Stomach (tissue), 8 donors: ENCODE measurements at regions not wholly inside any gene's neighbourhood (a gene's known extent, or its start where the extent isn't known, plus 50 kb on each side); places are given as distances from the start of the nearest gene placed in this dataset.
"Not testable (repeated sequence)": the region's sequence is repeated elsewhere in the genome, so short reads cannot be mapped to it uniquely, and the experiment has no call there.

Experiments used
- DNase-seq, 2 donors: peaks; one replicate each; pipeline versions ENCODE4 v3.0.0 to v3.0.0-alpha.2; 2013 to 2019
- H3K27ac ChIP-seq, 5 donors: fragments of 200-600 bp in 4 of 5; sonication (generic) in 4 of 5; one replicate each; pipeline ENCODE4 v1.5.1; 2013 to 2019; ENCODE audit warnings: mild to moderate bottlenecking in 1 of 5, moderate library complexity in 1 of 5
- H3K27me3 ChIP-seq, 3 donors: fragments of 200-600 bp; sonication (generic); one replicate each; pipeline ENCODE4 v1.5.1; 2017 to 2019; ENCODE audit warnings: mixed run types in 1 of 3
- H3K36me3 ChIP-seq, 4 donors: fragments of 200-600 bp; sonication (generic); 1 replicate in 3 of 4; 2 replicates in 1 of 4; pipeline ENCODE4 v1.5.1; 2016 to 2019
- H3K4me1 ChIP-seq, 4 donors: fragments of 200-600 bp; sonication (generic); one replicate each; pipeline ENCODE4 v1.5.1; 2016 to 2019
- H3K4me3 ChIP-seq, 4 donors: fragments of 200-600 bp; sonication (generic) in 3 of 4; one replicate each; pipeline ENCODE4 v1.5.1; 2016 to 2019; ENCODE audit warnings: mild to moderate bottlenecking in 1 of 4
- H3K9me3 ChIP-seq, 4 donors: fragments of 200-600 bp; sonication (generic); one replicate each; pipeline ENCODE4 v1.5.1; 2016 to 2019
- EP300 ChIP-seq: sonication (generic); formaldehyde crosslinking; IDR thresholded peaks from one replicate; pipeline ENCODE4 v1.6.1; 2017; ENCODE audit warnings: antibody characterized with exemption
- POLR2A ChIP-seq, 4 donors: fragments of 450-650 bp; IDR thresholded peaks; one replicate each; pipeline ENCODE4 v1.6.1; 2016; ENCODE audit warnings: antibody characterized with exemption in 4 of 4, control low read depth in 2 of 4, mild to moderate bottlenecking in 1 of 4, moderate library complexity in 1 of 4
- POLR2AphosphoS5 ChIP-seq, 3 donors: sonication (generic); formaldehyde crosslinking; IDR thresholded peaks; one replicate each; pipeline ENCODE4 v1.6.1; 2016; ENCODE audit warnings: antibody characterized with exemption in 3 of 3
- WGBS, 5 donors: extraction: QIAGEN DNeasy Blood & Tissue Kit in 3 of 5; methylation state at CpG; one replicate each; pipeline versions ENCODE4 v1.1.5 to v1.1.7; 2013 to 2018; 5-methylcytosine and 5-hydroxymethylcytosine counted together
- intact Hi-C: fragments of 100-400 bp; cut with DNase I; formaldehyde crosslinking; loops from one replicate; pipeline ENCODE4 v1.15.1; 2023; ENCODE audit warnings: low total_unique reads
- TF ChIP-seq, protein P1 (sequence below), 7 experiments: fragments of 450-650 bp in 4 of 7; fragments of 200-600 bp in 3 of 7; sonication (generic) in 3 of 7; IDR thresholded peaks; one replicate each; pipeline ENCODE4 v1.5.1; 2016 to 2019; ENCODE audit warnings: antibody characterized with exemption in 7 of 7, control low read depth in 2 of 7, mild to moderate bottlenecking in 1 of 7
- donor health status: healthy with polysubstance abuse.
- donor health status: Bipolar disorder and iron deficiency.
- donor health status: healthy.

DNA sequence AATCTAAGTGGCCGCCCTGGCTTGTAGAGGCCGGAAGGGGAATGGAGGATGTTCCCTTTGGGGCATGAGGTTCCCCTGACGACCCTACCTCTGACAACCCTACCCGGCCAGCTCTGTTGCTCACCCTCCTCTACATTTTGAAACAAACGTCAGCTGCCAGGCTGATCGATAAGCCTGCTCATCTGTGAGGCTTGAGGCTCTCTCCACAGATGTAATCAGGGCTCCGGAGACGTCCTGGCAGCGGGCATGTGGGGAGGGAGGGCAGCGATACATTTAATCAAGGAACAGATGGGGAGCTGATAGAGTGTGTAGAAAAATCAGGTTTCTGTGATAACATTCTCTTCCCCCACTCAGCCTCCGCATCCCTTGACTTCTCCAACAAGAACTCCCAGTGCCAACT lies 212.3 kb upstream of the SDK2 start:
- H3K27ac ChIP-seq = no peak overlapping the region
- TF ChIP-seq EP300 (no peak), POLR2A (IDR thresholded peaks at IDR 0.05) (no peak), POLR2AphosphoS5 (IDR thresholded peaks at IDR 0.05) (no peak)
- TF ChIP-seq, protein P1, sequence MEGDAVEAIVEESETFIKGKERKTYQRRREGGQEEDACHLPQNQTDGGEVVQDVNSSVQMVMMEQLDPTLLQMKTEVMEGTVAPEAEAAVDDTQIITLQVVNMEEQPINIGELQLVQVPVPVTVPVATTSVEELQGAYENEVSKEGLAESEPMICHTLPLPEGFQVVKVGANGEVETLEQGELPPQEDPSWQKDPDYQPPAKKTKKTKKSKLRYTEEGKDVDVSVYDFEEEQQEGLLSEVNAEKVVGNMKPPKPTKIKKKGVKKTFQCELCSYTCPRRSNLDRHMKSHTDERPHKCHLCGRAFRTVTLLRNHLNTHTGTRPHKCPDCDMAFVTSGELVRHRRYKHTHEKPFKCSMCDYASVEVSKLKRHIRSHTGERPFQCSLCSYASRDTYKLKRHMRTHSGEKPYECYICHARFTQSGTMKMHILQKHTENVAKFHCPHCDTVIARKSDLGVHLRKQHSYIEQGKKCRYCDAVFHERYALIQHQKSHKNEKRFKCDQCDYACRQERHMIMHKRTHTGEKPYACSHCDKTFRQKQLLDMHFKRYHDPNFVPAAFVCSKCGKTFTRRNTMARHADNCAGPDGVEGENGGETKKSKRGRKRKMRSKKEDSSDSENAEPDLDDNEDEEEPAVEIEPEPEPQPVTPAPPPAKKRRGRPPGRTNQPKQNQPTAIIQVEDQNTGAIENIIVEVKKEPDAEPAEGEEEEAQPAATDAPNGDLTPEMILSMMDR (IDR thresholded peaks at IDR 0.05) = no peak
- H3K27me3 ChIP-seq = peaks cover 0 to 34% (median 0%) of the 10 kb centered on the region in 3 donors
- H3K36me3 ChIP-seq = no peaks in the 10 kb centered on the region
- H3K4me1 ChIP-seq = peaks cover 0 to 7% (median 0%) of the 10 kb centered on the region in 4 donors
- intact Hi-C loops = no loop called here
- H3K4me3 ChIP-seq = no peak overlapping the region
- H3K9me3 ChIP-seq = peaks cover 0 to 11% (median 5%) of the 10 kb centered on the region in 4 donors
- DNase-seq = no peak
- 62 to 70% (median 67%) methylated on average over 11 of the region's 11 CpGs for WGBS, 5 donors

GRCh38 chr17:73859439-73860008 lies 215.3 kb upstream of the SDK2 start:
- Histone ChIP-seq H3K9me3 (peaks cover 0 to 10% (median 5%) of the 10 kb centered on the region in 4 donors), H3K27ac (peak overlapping the region in 2 of 5 donors; percentile 63 to 86), H3K27me3 (peaks cover 0 to 34% (median 0%) of the 10 kb centered on the region in 3 donors)
- H3K36me3 ChIP-seq, H3K4me3 ChIP-seq, H3K4me1 ChIP-seq, intact Hi-C loops, DNase-seq: not testable (repeated sequence)
- 80 to 94% (median 86%) methylated on average over 1 of the region's 1 CpG for WGBS, 5 donors

DNA sequence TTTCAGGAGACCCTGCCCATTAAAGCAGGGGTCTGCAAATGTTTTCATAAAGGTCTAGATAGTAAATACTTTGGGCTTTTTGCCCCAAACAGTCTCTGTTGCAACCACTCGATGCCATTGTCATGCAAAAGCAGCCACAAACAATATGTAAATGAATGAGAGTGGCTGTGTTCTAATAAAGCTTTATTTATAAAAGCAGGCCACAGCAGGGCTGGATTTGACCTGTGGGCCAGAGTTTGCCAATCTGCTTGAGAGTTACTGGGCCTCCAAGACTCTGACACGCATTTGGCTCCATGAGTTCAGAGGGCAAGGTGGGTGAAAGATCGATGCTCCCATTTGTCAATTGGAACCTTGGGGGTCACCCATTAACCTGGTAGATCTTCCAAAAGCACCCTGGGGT lies 217.3 kb upstream of the SDK2 start:
- H3K27me3 ChIP-seq = peaks cover 0 to 23% (median 0%) of the 10 kb centered on the region in 3 donors
- no peaks in the 10 kb centered on the region for H3K9me3 ChIP-seq
- H3K4me3 ChIP-seq = no peak overlapping the region
- no peaks in the 10 kb centered on the region for H3K36me3 ChIP-seq
- H3K27ac ChIP-seq = peak overlapping the region; percentile 55 to 86 (median 71)
- intact Hi-C loops = no loop called here
- no peak for DNase-seq
- TF ChIP-seq, protein P1 (IDR thresholded peaks at IDR 0.05) = no peak
- TF ChIP-seq EP300 (no peak), POLR2AphosphoS5 (IDR thresholded peaks at IDR 0.05) (no peak), POLR2A (IDR thresholded peaks at IDR 0.05) (no peak)
- peaks cover 0 to 7% (median 0%) of the 10 kb centered on the region in 4 donors for H3K4me1 ChIP-seq
- WGBS, 5 donors = 91 to 100% (median 94%) methylated on average over 3 of the region's 3 CpGs

- TF ChIP-seq POLR2A (IDR thresholded peaks at IDR 0.05) (no peak), EP300 (no peak), POLR2AphosphoS5 (IDR thresholded peaks at IDR 0.05) (no peak)
- TF ChIP-seq, protein P1 (IDR thresholded peaks at IDR 0.05) = no peak
- intact Hi-C loops = no loop called here
Observed at GRCh38 chr17:73863761-73864535, 219.7 kb upstream of the SDK2 start.

DNA sequence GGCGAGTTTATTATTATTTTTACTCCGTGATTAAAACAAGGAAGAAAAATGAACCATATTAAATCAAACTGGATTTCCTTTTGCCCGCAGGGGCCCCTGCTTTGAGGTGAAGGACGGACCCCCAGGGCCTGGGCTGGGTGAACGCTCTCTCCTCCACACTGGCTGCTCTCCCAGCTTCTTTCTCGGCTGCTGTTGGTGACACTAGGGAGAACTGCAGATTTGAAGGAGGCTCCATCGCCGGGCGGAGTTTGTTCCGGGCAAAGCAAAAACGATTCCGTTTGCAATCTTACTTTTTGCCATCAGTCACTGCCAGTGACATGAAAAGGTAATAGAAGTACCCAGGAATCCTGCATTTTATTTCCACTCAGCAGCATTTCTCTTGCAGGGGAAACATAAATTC lies 221.6 kb upstream of the SDK2 start:
- Histone ChIP-seq H3K4me1 (peaks cover 0 to 6% (median 0%) of the 10 kb centered on the region in 4 donors), H3K4me3 (no peak overlapping the region), H3K27ac (no peak overlapping the region), H3K27me3 (peaks cover 0 to 34% (median 0%) of the 10 kb centered on the region in 3 donors), H3K9me3 (no peaks in the 10 kb centered on the region), H3K36me3 (no peaks in the 10 kb centered on the region)
- TF ChIP-seq, protein P1 (IDR thresholded peaks at IDR 0.05) = no peak
- TF ChIP-seq POLR2A (IDR thresholded peaks at IDR 0.05) = no peak
- no peak for TF ChIP-seq POLR2AphosphoS5 (IDR thresholded peaks at IDR 0.05)
- no peak for TF ChIP-seq EP300
- 61 to 70% (median 66%) methylated on average over 12 of the region's 12 CpGs for WGBS, 5 donors
- no peak for DNase-seq
- intact Hi-C loops = no loop called here

More at GRCh38 chr17:73863761-73864535, 219.7 kb upstream of the SDK2 start:
- 55 to 81% (median 59%) methylated on average over 14 to 18 of the region's 18 CpGs for WGBS, 5 donors
- Histone ChIP-seq H3K36me3 (no peaks in the 10 kb centered on the region), H3K27me3 (peaks cover 0 to 22% (median 0%) of the 10 kb centered on the region in 3 donors), H3K27ac (no peak overlapping the region), H3K4me3 (no peak overlapping the region), H3K4me1 (peaks cover 0 to 7% (median 0%) of the 10 kb centered on the region in 4 donors), H3K9me3 (no peaks in the 10 kb centered on the region)
- peak in 1 of 2 donors; percentile 43 for DNase-seq
